Fibroblast of the aortic adventitia (primary cell): ENCODE measurements at regions not wholly inside any gene's neighbourhood (a gene's known extent, or its start where the extent isn't known, plus 50 kb on each side); places are given as distances from the start of the nearest gene placed in this dataset.

Experiments
- DNase-seq: peaks from one replicate; pipeline ENCODE4 v3.0.0-alpha.2; 2010; ENCODE audit warnings: low read depth
- H3K4me3 ChIP-seq: 2 replicates; pipeline ENCODE4 v1.5.1; 2011; ENCODE audit warnings: low read depth, mild to moderate bottlenecking, control low read depth, low read length, moderate library complexity
- CTCF ChIP-seq: IDR thresholded peaks from 2 replicates; pipeline ENCODE4 v1.5.1; 2011; ENCODE audit warnings: mild to moderate bottlenecking, low read length, control low read depth, inconsistent platforms; ENCODE audit not compliant: insufficient read depth

DNA sequence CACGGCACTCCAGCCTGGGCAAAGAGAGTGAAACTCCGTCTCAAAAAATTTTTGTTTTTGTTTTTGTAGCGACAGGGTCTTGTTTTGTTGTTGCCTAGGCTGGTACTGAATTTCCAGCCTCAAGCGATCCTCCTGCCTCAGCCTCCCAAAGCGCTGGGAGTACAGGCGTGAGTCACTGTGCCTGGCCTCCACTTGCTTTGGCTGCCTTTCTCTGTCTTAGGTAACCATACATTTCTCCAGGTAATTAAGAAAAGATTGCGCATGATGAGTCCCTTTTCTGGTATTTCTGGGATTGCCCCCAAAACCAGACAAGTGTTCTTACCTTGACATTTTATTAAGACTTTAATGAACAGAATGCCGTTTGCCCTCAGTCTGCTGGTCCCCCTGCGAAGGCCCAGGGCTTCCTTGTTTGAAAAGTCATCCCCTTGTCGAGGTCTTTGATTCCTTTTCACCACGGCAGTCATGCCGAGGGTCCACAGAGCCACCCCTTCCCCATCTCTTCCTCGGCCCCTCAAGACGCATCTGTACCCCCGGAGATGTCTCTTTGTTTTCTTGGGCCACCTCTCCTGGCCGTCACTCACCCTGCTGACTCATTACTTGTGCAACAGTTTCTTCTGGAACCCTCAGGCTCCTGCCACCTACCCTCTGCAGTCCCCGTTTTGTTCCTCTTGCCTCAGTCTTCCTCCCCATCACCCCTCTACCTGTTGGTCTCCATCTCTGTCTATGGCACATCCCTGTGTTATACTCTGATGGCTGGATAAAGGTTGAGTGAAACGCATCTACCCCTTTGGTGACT, 151.0 kb downstream of the SEC14L1 start:
- H3K4me3 ChIP-seq: no peak overlapping the region
- DNase-seq: no peak
- TF ChIP-seq CTCF: no peak

DNA sequence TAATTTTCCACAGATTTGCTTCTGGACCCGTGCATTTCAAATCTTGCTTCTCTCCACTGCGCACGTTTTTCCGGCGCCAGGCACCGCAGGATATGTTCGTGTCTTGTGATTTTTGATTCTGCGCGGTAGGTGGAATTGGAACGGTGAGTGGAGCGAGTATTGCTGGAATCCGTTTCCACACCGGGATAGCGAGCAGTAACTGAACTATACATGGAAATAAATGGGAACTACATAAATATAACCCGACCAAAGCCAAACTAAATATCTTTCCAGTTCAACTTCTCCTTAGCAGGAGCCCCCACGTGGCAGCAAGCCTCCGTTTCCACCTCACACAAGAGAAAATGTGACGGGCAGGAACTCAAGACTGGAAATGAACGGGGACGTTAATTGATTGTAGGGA, 154.0 kb downstream of the SEC14L1 start:
- no peak overlapping the region for H3K4me3 ChIP-seq
- no peak for DNase-seq
- TF ChIP-seq CTCF: no peak

DNA sequence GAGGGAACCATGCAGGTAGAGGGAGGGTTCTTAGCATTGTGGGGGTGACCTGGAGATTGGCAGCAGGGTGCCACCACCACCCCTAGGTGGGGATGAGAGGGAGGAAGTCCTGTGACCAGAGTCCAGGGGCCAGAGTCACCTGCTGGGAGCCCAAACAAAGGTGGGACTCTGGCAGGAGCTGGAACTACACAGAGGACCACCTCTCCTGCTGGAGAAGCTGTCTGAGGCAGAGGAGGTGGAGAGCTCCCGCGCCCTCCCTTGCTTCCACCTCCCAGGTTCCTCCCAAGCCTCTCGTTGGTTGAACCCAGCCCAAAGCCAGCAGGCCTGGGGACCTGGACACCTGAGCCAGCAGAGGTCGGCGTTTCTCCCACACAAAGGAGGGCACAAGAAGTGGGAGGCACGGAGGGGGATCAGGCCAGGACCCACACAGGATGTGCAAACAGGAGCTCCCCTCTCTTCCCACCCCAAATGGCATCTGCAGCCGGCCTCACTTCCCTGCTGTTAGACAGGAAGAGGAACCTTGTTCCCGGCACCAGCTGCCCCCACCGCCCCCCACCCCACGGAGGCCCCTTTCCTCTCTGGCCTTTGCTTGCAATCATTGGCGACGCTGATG, 154.6 kb downstream of the SEC14L1 start:
- H3K4me3 ChIP-seq: no peak overlapping the region
- TF ChIP-seq CTCF: no peak
- no peak for DNase-seq

GRCh38 chr17:77296769-77297409, 156.1 kb downstream of the SEC14L1 start:
- no peak overlapping the region for H3K4me3 ChIP-seq
- no peak for TF ChIP-seq CTCF
- DNase-seq: no peak

- DNase-seq: no peak
- no peak overlapping the region for H3K4me3 ChIP-seq
These were observed 157.2 kb downstream of the SEC14L1 start for GRCh38 chr17:77297693-77298666.

More at GRCh38 chr17:77297693-77298666, 157.2 kb downstream of the SEC14L1 start:
- TF ChIP-seq CTCF: no peak
